GM19397 (cell line): ENCODE measurements at regions not wholly inside any gene's neighbourhood (a gene's known extent, or its start where the extent isn't known, plus 50 kb on each side); places are given as distances from the start of the nearest gene placed in this dataset.
"Not testable (repeated sequence)": the region's sequence is repeated elsewhere in the genome, so short reads cannot be mapped to it uniquely, and the experiment has no call there.

Source experiments
- ATAC-seq: cut with Tn5 transposase; IDR thresholded peaks from one replicate; pipeline ENCODE4 v1.9.1; 2021; ENCODE audit warnings: mild to moderate bottlenecking, moderate library complexity; ENCODE audit not compliant: unreplicated experiment

DNA sequence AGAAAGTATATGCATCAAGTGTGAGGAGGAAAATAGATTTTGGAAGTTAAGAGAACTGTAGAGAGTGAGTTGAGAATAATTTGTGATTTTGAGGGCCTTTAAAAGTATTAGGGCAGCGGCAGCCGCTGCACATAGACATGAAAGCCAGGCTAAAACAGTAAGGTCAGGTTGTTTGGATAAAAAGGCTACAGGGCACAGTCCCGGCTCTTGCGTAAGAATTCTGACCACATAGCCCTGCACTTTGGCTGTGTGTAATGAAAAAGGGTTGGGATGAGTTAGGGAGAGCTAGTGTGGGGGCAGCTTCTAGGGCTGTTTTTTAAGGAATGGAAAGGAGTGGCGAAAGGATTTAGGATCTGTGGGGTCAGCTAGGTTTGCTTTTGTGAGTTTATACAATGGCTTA lies 130.8 kb downstream of the CCDC71L start:
- not testable (repeated sequence) for ATAC-seq

DNA sequence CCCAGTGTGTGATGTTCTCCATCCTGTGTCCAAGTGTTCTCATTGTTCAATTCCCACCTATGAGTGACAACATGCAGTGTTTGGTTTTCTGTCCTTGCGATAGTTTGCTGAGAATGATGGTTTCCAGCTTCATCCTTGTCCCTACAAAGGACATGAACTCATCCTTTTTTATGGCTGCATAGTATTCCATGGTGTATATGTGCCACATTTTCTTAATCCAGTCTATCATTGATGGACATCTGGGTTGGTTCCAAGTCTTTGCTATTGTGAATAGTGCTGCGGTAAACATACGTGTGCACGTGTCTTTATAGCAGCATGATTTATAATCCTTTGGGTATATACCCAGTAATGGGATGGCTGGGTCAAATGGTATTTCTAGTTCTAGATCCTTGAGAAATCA lies 134.3 kb downstream of the CCDC71L start:
- ATAC-seq: not testable (repeated sequence)

DNA sequence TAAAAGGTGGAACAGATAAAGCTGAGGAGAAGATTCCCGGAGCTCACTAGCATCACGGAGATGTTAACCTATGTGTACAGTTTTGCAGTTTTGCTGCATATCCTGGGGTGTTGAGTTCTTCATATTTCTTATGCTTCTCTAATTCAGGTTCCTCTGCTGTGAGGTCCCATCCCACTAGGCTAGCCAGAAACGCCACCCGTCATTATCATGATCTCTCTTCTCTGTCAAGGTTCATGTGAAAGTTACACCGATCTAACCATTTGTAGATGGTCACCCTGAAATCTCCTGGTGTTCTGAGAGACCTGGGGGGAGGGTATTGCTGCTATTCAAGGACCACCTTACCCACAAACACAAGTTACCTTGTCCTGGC lies 136.3 kb downstream of the CCDC71L start:
- ATAC-seq: no peak

DNA sequence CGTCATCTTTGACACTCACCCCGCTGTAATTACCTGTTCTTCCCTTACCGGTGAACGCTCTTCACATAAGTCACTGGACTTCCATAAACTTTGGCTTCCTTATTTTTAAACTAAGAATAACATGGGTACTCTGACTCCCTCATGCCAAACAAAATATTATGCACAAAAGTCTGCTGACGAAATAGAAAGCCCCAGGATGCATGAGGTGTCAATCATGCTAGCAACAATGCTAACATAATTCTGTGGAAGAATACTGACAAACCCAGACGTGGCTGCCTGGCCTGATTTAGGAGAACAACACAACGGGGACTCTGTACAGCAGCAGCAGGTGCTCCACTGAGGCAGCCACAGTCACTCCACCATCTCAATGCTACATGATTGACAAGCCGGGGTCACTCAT lies 137.5 kb downstream of the CCDC71L start:
- no peak for ATAC-seq

DNA sequence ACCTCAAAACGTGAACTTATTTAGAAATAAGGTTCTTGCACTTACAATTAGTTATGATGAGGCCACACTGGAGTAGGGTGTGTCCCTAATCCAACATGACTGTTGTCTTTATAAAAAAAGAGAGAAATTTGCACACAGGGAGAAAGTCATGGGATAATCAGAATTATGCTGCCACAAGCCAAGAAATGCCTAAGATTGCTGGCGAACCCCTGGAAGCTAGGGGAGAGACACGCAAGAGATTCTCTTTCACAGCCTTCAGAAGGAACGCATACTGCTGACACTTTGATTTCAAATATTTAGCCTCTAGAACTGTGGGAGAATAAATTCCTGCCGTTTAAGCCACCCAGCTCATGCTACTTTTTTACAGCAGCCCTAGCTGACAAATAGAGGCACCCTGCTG lies 138.3 kb downstream of the CCDC71L start:
- no peak for ATAC-seq

DNA sequence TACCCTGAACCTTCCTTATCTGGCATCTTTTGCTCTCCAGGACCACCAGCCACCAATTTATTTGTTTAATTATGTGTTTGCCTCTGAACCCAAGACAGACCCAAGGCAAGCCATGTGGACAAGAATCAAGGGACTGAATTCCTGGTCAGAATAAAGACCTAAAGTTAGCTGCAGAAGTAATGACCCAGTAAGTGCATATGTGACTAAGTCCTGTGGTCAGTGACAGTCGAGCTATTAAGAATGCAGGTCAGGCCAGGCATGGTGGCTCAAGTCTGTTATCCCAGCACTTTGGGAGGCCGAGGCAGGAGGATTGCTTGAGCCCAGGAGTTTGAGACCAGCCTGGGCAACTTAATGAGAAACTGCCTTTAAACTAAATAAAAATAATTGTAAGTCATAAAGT lies 139.4 kb downstream of the CCDC71L start:
- no peak for ATAC-seq

DNA sequence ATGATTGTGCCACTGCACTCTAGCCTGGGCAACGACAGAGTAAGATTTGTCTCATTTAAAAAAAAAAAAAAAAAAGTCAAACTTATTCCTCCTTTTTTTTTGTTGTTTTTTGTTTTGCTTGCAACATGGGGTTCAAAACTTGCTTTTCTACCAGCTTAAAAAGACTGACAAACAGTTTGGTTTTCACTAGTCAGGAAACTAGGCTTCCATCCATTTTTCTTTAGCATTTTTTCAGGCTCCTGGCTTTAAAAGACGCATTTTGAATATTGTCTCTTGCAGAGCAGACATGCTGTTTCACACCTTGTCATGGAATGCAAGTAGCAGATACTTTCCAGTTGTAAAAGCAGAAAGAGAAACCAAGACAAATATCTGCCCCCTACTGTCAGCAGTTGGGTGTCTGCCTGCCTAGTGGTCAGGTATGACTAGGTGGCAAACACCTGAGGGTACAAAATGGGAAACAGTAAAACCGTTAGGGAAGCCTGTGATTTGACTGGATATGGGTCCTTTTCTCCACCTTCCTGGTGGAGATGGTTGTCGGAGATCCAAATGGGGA lies 139.9 kb downstream of the CCDC71L start:
- no peak for ATAC-seq

DNA sequence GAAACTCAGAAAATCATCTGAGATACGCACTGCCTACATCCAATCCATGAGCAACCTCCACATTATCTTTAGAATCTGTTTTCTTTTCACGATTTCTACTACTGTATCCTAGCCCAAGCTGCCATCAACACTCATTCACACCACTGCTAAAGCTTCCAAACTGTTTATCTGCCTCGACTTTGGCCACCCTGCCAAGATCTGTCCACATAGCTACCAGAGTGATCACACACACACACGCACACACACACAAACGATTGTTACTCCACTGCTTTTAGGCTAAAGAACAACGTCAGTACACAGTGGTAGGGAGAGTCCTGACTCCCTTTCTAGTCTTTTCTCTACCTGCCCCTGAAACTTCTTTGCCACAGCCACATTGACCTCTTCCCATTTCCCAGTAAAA lies 142.0 kb downstream of the CCDC71L start:
- no peak for ATAC-seq

DNA sequence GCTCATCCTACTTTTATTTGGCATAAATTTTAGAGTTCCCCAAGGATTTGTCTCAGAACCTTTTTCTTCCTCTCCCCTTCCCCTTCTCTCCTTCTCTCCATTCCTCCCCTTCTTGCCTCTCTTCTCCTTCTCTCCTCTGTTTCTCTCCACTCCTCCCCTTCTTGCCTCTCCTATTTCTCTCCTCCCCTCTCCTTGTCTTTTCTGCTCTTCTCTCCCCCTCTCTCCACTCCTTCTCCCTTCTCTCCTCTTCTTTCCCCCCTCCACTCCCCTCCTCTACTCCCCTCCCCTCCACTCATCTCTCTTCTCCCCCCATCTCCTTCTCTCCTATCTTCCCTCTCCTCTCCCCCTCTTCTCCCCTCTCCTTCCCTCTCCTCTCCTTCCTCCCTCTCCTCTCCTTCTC lies 142.7 kb downstream of the CCDC71L start:
- no peak for ATAC-seq

DNA sequence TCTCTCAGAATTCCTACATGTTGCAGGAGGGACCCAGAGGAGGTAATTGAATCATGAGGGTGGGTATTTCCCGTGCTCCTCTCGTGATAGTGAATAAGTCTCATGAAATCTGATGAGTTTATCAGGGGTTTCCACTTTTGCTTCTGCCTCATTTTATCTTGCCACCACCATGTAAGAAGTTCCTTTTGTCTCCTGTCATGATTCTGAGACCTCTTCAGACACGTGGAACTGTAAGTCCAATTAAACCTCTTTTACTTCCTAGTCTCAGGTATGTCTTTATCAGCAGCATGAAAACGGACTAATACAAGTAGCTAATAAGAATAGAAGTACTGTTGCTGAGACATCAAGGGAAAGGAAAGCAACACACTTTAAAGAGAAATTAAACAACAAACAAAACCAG lies 143.4 kb downstream of the CCDC71L start:
- no peak for ATAC-seq

DNA sequence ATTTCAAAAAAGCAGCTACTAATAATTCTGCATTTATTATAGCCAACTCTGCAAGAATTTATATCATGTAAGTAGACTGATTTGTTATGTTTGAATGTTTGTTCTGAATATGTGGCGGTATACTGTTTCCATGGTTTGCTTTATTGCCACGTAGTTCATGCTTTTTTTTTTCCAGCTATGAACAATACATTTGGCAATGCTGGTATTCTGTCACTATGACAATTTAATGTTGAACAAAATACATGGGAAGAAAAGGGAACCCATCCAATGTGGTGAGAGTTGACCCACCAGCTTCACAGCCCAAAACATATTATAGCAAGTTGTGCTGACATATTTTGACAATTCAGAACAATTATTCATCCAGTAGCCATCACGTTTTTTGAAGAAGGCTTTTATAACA lies 145.6 kb downstream of the CCDC71L start:
- ATAC-seq: no peak

DNA sequence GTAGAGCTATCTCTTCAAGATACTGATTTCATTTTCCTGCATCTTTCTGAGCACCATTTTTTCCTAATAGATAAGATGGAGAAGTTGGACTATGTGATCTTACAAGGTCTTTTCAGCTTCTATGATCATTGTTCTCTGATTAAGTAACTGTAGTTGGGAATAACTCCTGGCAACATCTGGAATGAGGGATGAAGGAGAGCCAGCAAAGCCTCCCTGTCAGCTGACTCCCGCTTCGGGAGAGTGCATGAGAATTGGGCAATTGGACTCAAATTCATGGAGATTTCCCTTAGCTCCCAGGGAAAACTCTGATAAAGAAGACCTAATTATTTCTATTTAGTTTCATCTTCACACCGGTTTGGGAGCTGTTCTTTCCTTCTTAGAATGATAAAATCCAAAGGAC lies 146.1 kb downstream of the CCDC71L start:
- no peak for ATAC-seq

DNA sequence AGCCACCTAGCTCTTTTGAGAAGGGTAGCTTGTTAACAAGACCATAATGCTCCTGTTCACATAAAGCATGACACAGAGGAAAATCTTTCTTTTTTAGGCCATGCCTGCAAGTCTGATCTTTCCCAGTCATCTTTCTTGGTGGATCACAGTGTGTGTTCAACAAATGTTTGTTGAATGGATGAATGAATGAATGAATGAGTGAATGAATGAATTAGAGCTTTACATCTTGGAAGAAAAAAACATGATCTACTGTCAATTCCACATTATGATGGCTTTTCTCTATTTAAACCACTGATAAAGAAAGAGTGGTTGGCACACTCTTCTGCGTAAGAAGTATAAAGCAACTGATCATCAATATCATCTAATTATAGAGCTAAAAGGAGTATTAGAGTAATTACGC lies 148.7 kb downstream of the CCDC71L start:
- no peak for ATAC-seq

DNA sequence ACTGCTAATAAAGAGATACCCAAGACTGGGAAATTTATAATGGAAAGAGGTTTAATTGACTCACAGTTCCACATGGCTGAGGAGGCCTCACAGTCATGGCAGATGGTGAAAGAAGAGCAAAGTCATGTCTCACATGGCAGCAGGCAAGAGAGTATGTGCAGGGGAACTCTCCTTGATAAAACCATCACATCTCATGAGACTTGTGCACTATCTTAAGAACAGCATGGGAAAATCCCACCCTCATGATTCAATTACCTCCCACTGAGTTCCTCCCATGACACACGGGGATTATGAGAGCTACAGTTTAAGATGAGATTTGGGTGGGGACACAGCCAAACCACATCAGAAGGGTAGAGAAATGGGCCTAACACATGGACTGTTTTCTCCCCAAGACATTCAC lies 156.3 kb downstream of the CCDC71L start:
- ATAC-seq: no peak

DNA sequence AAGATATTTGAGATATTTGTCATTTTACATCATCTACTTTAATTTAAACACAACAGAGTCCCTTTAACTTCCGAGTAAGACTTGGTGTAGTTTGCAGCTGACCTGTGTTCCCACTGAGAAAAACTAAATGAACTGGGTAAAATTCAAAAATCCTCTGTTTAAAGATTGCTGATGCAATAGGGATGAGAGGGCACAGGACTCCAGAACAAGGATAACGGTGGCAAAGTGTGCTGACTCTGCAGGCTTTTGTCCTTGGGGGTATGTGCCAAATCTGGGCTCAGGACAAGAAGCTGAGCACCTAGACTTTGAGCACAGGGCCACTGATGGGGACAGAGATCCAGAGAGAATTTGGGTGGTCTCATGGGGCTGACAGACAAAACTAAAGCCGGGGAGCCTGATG lies 156.8 kb downstream of the CCDC71L start:
- ATAC-seq: no peak

DNA sequence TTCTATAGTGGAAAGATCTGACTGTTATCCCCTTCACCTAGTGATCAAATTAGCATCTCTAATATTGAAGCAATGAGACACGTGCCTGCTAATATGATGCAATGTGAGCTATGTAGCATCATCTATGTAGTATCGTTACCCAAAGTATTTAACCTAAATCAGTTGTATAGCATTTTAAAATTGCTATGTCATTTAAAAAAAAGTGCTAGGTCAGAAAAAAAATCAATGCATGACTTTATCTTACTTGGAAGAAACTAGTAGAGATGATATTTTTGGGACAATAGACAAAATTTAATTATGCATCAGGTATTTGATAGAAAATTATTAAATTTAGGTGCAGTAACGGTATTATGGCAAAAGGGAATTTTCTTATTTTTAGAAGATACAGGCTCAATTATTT lies 157.3 kb downstream of the CCDC71L start:
- no peak for ATAC-seq

DNA sequence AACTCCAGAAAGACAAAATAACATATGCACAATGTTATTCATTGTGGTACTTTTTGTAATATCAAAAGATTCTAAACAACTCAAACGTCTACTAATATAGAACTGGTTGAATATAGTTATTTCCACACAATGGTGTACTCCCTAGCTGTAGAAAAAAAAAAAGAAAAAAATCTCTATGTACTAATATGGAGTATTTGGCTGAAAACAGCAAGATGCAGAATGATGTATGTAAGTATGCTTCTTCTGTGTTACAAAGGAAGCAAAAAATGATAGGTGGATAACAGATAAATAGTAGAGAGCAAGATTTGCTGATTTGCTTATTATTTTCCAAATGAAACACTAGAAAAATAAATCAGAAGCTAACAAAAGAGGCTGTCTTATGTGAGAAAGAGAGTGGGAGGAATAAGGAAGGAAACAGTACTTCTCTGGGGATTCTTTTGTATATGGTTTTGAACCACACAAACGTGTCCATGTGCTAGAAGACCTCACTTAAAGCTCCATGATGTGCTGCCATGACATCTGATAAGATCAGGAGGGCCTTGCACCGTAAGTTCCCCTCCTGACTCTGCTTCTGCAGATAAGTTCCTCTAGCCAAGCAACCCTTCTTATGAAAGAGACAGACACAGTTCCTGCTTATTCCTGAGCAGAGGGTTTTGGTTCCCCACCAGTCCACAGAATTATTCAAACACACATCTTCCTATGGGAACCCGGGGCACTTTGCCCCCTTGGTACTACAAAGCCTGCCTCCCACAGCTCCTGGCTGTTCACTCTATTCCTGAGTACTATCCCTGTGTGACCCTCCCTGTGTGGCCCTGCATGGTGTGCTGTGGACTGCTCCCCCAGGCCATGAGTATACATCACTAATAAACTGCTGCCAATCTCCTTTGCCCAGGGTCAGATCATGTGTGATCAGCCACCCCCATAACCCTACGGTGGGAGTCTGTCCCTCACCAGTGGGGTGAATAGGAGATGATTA lies 159.1 kb downstream of the CCDC71L start:
- ATAC-seq: no peak

DNA sequence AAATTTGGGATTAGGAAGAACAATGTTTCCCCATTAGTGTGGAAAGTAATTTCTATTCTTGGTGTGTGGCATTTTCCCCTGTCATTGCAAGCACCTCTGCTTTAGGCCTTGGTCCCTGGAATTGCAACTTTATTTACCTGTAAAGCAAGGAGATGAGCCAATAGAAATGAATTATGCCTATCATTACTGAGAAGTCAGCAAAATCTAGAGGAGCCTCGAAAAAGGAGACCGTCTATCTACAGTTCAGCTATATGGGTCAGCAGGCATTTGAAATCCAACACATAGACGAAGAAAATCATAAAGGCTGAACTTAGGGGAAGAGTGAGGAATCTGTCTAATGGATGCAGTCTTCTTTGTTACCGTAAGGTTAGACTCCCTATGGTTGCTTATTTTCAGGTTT lies 161.1 kb downstream of the CCDC71L start:
- ATAC-seq: no peak

DNA sequence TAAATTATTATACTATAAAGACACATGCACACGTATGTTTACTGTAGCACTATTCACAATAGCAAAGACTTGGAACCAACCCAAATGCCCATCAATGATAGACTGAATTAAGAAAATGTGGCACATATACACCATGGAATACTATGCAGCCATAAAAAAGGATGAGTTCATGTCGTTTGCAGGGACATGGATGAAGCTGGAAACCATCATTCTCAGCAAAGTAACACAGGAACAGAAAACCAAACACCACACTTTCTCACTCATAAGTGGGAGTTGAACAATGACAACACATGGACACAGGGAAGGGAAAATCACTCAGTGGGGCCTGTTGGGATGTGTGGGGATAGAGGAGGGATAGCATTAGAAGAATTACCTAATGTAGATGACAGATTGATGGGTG lies 163.0 kb downstream of the CCDC71L start:
- ATAC-seq: not testable (repeated sequence)

DNA sequence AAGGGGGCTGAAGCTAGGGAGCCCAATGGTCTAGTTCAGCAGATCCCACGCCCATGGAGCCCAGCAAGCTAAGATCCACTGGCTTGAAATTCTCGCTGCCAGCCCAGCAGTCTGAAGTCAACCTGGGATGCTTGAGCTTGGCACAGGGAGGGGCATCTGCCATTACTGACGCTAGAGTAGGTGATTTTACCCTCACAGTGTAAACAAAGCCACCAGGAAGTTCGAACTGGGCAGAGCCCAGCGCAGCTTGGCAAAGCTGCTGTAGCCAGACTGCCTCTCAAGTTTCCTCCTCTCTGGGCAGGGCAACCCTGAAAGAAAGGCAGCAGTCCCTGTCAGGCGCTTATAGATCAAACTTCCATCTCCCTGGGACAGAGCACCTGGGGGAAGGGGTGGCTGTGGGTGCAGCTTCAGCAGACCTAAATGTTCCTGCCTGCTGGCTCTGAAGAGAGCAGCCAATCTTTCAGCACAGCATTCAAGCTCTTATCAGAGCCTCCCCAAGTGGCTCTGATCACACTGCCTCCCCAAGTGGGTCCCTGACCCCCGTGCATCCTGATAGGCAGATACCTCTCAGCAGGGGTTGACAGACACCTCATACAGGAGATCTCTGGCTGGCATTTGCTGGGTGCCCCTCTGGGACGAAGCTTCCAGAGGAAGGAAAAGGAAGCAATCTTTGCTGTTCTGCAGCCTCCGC lies 167.8 kb downstream of the CCDC71L start:
- ATAC-seq: no peak

DNA sequence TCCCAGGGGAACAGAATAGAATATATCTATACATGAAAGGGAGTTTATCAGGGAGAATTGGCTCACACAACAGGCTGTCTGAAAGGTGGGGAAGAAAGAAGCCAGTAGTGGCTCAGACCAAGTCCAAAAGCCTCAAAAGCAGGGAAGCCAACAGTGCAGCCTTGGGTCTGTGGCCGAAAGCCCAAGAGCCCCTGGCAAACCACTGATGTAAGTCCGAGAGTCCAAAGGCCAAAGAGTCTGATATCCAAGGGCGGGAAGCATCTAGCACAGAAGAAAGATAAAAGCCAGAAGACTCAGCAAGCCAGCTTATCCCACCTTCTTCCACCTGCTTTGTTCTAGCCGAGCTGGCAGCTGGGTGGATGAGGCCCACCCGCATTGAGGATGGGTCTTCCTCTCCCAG lies 172.5 kb downstream of the CCDC71L start:
- no peak for ATAC-seq

DNA sequence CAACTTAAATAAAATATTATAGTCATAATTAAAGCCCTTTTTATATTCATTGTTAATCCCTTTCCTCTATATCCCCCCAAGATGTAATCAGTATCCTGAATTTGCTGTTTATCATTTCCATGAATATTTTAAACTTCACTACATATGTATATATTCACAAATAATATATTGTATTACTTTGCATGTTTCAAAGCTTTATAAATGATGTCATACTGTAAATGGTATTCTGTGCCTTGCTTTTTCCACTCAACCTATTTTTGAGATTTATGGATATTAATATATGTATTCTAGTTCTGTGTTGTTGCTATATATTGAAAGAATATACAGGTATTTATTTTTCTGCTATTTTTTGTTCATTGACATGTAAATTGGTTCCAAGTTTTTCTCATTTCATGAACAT lies 173.1 kb downstream of the CCDC71L start:
- no peak for ATAC-seq
